CD4-positive, alpha-beta T cell treated with Interferon alpha-2 for 1 hour (primary cell): ENCODE measurements at regions not wholly inside any gene's neighbourhood (a gene's known extent, or its start where the extent isn't known, plus 50 kb on each side); places are given as distances from the start of the nearest gene placed in this dataset.
"Not testable (repeated sequence)": the region's sequence is repeated elsewhere in the genome, so short reads cannot be mapped to it uniquely, and the experiment has no call there.

ENCODE experiments used
- DNase-seq, 2 donors: peaks; one replicate each; pipeline ENCODE4 v3.0.0-alpha.2; 2020 to 2022

DNA sequence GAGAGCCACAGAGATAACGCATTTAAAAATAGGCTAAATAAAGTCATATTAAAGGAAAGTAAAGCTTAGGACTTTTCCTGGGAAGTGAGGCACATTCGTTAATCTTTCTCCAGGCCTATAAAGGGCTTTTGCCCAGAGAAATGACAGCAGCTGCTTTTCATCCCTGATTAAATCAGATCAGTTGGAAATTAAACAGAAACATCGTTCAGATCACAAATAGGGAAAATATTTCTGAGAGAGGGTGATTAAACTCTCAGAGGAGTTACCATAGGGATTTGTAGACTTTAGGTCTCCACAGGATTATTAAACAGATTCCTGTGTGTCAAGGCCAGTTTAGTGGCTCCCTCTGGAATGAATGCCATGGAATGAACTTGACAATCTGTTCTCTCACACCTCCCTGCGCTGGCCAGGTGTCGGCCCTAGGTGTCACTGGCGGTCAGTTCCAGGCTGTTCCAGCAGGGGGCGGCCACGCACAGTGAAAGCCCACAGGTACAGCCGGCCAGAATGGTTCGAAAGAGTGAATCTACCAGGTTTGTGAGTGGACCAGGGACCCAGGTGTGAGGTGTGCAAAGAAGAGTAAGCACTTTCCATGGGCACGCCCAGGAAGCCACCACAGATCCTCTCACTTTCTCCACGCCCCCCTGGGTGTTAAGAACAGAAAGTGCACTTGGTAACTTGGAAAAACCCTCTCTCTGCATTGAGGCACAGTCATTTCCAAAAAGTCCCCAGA lies 253.0 kb upstream of the RASGRP1 start:
- peak; percentile 63 to 79 for DNase-seq

DNA sequence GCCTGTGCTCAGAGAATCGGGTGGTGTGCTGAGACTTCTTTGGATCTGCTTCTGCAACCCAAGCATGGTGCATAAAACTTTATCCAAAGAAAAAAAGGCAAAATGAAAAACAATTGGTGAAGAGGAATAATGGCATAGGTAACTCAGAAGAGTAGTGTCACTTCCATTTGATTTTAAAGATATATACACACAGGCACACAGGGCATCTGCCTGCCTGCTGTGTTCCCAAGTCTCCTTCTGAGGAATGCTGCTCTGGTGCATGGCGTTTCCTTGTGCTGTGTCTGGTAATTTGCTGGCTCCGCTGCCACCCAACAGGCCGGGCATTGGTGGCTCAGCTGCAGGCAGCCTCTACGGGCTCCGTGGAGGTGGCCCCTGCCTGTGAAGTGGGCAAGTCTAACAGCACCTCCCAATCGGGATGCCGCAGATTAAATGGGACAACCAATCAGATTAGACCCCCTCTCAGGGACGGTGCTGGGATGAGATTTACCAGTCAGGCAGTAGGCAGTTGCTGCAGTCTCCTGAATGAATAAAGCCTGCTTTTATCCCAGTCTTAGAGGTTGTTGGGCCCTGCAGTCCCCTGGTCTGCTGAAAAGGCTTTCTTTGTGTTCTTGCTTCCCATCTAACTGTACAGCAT lies 253.7 kb upstream of the RASGRP1 start:
- no peak for DNase-seq

DNA sequence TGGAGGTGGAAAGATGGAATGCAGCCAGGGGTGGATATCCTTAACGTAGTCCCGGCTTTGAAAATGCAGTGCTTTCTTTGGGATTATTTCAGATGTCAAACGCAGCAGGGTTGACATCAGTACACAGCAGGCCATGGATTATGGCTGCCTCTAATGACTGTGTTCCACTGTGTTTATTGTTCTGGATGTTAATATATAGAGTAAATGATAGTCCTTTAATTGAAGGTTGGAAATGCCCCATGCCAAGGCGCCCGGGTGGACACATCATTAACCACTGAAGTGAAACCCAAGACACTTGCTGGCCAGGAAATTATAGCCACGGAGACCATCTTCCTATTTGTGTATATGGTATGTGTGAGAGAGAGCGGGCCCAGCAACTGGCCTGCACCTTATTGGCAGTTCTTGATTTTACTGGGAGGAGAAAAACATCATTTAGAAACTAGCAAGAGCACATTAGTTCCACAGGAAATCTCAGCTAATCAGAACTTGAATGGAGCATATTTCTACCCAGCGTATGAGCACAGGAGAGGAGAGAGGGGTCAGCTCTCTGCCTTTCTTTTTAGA lies 254.9 kb upstream of the RASGRP1 start:
- no peak for DNase-seq

DNA sequence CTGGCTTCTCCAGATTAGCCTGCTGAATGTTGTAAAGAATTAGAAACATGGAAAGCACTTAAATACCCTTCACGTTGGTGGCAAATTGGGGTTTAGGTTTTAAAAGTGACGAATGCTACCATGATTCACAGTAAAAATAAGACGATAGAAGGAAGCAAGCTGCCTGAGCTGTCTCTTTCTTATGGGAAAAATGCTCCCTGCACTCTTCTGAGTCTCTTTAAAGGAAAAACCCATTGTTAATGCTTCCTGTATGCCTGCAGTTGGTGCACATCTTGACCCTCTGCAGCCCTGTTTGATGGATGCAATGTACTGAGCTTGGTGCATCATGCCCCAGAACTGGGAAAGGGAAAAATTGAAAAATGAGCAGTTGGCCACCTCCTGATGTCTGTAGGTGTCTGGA lies 258.6 kb upstream of the RASGRP1 start:
- no peak for DNase-seq

DNA sequence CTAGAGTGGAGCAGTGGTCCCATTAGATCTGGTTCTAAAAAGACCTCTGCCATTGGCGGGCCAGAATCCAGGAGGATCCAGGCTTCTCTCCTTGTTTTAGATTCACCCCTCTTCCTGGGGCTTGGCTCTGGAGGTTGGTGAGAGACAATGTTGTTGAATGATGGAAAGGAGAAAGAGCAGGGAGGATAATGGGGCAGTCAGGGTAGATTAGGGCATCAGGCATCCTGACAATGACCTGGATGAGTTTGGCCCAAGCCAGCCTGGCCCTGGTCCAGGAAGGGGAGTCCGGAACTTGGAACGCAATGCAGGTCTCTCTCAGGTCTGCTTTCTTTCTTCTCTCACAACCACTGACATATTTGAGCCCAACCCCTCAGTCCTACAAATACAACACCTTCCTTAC lies 260.1 kb upstream of the RASGRP1 start:
- DNase-seq: no peak

DNA sequence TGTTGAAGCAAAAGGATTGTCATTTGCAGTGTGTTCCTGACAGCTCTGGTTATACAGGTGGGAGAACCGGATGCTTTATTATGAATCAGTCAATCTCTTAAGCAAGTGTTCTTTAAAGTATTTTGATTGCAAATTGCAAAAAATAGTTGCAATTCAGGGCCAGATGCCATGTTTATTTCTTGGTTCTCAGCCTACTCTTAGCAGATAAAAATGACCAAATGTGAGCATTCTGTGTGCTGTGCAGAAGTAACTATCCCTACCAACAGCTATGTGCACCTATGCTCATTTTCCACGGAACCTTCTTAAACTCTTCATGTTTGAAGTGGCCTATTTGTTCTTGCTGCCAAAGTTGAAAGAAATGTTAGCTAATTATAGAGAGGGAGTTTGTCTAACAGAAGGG lies 262.3 kb upstream of the RASGRP1 start:
- no peak for DNase-seq

DNA sequence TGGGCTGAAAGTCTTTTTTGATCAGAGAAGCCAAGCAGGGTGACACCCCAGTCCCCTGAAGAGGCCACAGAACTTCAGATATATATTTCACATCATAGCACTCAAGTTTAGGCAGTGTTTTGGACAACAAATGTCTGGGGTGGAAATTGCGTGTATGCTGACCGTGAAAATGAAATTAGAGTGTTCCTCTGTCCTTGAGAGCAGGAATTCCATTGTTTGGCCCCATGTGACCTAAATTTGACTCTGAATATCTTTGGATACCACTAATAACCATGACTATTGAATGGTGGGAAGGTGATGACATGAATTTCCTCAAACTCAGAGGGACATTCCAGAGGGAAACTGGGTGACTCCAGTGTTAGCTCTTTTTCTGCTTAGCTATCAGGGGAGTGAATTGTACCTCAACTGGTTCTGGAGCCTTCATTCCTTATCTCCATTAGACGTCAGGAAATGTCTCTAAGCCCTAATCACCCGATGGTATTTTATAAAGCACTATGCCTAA lies 263.5 kb upstream of the RASGRP1 start:
- no peak for DNase-seq

DNA sequence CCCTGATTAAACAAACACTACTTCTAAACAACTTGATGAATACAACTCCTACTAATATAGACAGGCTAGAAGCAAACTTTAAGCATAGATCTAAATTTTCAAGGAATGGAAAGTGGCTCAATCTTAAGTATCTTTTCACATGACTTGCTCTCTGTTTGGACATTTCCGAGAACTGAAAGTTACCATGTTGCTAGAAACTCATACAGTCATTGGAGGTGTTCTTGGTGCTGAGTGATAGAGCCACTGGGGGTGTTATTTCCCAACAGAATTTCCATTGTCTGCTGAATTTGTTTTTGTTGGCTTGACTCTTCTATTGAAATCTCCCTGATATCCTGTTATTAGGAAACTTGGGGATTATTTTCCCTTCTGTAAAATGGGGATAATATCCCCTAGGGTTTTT lies 264.5 kb upstream of the RASGRP1 start:
- DNase-seq: no peak

DNA sequence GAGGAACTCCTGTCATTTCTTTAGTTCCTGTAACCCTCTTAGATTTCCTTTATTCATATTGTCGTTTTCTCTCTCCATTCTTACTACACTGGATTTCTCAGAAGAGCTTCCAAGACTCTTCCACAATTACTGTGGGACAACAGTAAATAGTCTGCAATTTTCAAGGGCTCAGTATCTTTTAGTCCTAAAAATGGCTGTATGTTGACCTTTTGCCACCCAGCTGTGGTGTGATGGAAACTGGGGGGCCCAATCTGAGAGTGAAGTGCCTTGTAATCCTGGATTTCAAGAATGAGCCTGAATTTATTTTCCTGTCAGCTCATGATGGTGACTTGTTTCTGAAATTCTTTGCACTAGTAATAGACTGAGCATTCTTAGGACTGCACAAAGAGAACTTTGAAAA lies 277.6 kb upstream of the RASGRP1 start:
- DNase-seq: no peak

DNA sequence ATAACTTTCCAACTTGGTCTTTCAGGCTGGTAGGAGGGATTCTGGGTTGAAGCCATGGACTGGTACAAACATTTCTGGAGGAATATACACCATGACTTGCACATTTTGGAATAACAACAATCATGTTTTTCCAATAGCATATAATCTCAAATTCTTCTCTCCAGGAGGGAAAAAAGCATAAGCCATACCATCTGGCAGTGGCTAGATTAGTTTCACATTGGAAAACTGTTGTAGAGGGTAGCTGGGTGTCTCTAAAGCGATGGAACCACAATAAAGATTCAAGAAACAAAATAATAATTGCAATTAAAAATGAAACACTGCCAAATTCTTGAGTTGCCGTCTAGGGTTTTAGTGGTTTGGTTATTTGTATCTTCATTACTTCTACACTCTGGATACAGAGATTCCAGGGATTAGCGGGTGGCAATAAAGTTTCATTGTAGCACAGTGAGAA lies 278.5 kb upstream of the RASGRP1 start:
- DNase-seq: no peak

DNA sequence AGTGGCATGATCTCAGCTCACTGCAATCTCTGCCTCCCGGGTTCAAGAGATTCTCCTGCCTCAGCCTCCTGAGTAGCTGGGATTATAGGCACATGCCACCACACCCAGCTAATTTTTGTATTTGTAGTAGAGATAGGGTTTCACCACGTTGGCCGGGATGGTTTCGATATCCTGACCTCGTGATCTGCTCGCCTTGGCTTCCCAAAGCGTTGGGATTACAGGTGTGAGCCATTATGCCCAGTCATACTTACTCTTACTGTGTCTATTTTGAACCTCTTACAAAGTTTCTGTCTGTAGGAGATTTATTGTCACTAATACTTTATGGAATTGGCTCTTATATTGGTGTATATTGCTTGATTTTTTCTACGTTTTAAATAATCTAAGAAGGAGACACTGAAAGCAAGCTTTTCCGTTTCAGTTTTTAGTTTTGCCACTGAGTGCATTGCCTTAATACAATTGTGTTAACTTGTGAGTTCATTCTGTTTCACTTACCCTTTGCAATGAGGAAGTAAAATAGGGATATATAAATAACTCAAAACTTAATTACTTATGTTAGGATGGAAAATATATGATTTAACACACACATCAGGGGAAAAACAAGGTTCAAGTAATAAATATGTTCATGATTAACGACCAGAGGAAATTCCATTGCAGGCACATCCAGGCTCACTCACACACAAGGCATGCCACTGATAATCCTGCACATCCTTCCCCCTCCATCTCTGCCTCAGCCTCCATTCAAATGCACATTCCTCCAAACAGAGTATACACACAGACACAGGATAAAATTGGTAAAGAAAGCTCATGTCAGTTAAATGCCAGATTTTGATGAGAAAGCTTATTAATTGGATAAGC lies 279.3 kb upstream of the RASGRP1 start:
- DNase-seq: no peak

DNA sequence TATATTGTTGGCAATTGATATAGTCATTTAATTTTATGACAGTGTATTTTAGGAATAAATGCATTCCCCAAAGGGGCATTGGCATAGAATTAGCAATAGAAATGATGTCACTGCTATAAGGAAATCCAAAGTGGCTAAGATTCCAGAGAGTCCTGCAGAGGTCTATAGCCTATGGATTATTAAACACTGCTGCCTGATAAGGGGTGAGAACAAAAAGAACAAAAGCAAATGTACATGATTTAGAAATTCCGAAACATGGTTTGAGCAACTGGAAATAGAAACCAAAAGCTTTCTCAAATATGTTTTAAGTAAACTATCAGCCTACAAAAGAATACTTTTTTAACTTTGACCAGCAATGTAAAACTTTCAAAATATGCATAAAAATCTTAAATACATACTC lies 280.1 kb upstream of the RASGRP1 start:
- DNase-seq: no peak

DNA sequence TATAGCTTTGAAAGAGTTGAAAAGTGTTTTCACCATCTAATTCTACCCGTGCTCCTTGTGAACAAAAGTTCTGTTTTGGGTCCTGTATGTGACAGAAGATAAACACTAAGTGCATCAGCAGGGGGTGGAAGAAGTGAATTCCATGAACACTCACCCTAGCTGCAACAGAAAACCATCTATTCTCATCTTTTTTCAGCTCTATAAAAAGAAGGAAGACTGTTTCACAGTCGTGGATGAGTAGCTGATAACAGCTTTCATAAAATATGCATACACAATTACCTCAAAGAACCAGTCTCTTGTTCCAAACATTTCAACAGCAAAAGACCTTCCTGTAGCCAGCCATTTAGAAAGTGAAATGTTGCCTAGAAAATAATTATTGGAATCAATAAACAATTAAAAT lies 281.7 kb upstream of the RASGRP1 start:
- no peak for DNase-seq

DNA sequence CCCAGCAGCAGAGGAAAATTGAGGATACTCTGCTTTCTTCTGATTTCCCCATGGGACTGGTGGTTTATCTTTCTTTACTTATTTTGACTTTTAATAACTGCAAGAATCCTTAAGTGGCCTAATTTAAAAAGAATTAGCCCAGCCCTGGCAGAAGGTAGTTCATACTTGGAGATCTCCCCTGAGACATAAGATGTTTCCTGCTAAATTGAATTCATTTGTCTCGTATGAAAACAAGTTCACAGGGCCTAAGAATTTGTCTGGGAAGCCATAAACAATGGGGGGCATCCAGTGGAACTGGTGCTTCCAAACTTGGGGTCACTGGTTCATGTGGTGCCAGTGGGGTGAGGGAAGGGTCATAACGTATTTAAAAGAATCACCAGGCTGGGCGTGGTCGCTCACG lies 283.1 kb upstream of the RASGRP1 start:
- no peak for DNase-seq

DNA sequence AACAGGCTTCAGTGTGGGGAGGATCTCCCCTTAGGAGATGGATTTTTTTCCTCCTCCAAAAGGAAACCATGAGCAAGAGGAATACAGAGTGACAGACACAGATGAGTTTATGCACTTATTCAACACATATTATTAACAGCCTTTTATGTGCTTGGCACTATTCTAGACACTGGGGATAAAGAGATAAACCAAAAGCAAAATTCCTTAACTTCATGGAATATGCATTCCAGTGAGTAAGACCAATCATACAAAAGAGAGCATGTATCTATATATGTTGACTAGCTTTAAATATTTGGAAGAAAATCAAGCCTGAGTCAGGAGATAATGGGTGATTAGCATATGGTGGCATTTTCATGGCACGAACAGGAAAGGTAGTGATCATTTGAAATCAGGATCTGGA lies 284.4 kb upstream of the RASGRP1 start:
- no peak for DNase-seq

DNA sequence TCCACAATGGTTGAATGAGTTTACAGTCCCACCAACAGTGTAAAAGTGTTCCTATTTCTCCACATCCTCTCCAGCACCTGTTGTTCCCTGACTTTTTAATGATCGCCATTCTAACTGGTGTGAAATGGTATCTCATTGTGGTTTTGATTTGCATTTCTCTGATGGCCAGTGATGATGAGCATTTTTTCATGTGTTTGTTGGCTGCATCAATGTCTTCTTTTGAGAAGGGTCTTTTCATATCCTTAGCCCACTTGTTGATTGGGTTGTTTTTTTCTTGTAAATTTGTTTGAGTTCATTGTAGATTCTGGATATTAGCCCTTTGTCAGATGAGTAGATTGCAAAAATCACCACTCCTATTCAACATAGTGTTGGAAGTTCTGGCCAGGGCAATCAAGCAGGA lies 287.6 kb upstream of the RASGRP1 start:
- DNase-seq: not testable (repeated sequence)

DNA sequence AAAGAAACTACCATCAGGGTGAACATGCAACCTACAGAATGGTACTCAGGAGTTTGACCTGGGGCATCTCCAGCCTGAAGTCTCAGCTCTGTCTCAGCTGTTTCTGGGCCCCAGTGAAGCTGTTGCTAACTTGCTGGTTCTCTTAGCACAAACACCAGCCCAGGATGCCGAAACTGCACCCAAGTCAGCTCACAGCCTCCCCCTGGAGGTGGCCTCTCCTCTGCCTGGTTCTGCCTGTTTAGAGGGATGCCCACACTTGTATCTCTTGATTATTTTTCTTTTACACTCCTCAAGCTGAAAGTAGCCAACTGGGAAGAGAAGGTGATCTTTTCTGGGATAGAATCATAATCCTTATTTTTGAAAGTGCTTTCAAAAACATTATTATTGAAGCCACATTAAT lies 289.0 kb upstream of the RASGRP1 start:
- peak; percentile 6 to 23 for DNase-seq

DNA sequence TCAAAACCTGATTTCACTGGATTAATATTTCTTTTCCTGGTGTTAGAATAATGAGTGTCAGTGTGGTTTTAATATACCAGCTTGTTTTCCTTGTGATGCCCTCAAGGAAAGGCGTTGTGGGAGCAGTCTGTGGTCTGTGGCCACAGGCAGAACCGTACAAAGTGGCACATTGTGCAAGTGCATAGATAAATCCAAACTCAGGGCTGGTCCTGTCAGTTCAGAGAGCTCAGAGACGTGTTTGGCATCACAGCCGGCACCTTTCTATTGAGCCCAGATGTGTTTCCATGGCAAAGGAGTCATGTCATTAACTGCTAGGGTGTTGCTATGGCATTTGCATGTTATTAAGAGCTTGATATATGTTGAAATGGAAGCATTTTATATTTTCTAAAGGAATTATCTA lies 289.9 kb upstream of the RASGRP1 start:
- no peak for DNase-seq

DNA sequence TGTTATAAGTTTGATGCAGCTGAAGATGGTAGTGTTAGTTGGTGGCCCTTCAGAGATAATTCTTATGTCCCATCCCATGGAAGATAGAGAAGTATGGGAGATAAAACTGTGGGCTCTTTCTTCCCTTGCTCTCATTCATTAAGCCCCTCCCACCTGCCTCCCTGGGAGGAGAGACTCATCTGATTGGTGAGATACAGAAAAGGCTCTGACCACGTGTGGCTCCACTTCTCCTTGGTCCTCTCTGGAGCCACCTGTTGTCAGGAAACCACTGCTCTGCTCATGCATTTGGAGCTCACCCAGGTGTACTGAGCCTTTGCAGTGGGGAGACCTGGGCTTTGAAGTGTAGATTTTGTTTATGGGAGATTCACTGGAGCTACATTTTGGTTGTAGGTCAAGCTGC lies 293.2 kb upstream of the RASGRP1 start:
- DNase-seq: no peak

DNA sequence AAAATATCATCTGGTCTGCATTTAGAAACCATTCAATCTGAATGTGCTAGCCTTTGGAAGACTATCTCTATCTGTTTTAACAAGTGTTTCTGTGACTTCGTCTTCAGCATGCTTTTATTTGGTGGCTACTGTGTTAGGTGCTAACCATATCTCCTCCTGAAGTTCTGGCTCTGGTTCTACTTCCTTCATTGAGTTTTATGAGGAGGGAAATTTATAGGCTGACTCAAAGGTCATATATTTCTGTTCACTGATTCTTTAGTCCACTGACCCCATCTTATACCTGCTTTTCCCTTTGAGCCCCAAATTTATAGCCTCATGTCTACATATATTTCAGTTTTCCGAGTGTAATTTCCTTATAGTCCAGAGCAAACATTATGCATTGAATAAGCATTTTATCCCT lies 295.0 kb upstream of the RASGRP1 start:
- no peak for DNase-seq

DNA sequence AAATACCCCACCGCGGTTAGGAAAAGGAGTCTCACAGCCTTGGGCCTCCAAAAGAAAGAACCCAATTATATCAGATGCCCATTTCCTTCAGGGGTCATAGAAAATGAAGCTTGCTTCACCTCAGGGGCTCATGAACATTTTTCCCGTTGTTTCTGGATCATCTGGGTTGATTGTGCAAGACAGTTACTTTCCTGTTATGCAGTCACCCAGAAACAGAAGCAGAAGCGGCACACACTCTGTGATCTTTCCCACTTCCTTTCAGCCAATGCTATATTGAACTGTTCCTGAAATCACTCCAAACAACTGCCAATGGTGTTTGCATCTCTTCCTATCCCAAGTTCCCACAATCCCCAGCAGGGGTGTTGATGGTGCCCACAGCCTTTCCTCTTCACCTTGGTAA lies 295.6 kb upstream of the RASGRP1 start:
- DNase-seq: no peak

DNA sequence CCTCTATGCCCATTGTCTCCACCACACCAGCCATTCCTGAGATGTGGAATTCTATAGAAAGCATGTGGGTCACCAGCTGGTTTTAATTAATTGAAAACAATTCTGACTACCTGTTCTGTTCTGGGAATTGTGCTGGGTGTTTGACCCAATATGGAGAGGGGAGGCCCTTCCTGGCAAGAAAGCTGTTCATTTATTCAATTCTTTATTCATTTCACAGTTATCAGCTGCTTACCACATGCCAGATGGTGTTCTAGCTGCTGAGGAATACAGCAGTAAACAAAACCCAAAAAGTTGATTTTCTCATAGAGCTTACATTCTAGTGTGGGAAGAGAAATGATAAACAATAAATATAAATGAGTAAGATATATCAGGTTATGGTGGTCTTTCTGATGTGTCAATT lies 296.1 kb upstream of the RASGRP1 start:
- DNase-seq: no peak

DNA sequence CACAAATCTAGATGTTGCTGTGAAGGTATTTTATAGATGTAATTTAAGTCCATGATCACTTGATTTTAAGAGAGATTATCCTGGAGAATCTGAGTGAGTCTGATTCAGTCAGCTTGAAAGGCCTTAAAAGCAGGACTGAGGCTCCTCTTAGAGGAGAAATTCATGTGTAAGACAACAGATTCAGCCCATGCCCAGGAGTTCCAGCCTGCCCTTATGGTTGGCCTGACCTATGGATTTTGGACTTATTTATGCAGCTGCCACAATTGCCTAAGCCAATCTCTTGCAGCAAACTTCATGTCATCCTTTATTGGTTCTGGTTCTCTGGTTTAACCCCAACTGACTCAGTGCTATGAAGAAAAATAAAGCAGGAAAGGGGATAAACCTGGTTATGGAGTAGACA lies 296.5 kb upstream of the RASGRP1 start:
- no peak for DNase-seq
